Smooth muscle cell (in vitro differentiated cells): ENCODE measurements at regions not wholly inside any gene's neighbourhood (a gene's known extent, or its start where the extent isn't known, plus 50 kb on each side); places are given as distances from the start of the nearest gene placed in this dataset.
"Not testable (repeated sequence)": the region's sequence is repeated elsewhere in the genome, so short reads cannot be mapped to it uniquely, and the experiment has no call there.

Experiments used
- DNase-seq: peaks from one replicate; lab custom pipeline; 2025; ENCODE audit not compliant: unreplicated experiment; lab: John Stamatoyannopoulos, UW
- H2AFZ ChIP-seq: fragments of 200-600 bp; sonication (generic); 2 replicates; pipeline ENCODE4 v1.6.0; 2016; ENCODE audit warnings: antibody characterized with exemption, low read depth, mild to moderate bottlenecking
- H3F3A ChIP-seq: fragments of 200-600 bp; sonication (generic); 2 replicates; pipeline ENCODE4 v1.6.0; 2017; ENCODE audit warnings: antibody characterized with exemption, low read depth
- H3K27ac ChIP-seq: fragments of 200-600 bp; sonication (generic); 2 replicates; pipeline ENCODE4 v1.5.1; 2016; ENCODE audit warnings: low read depth, mild to moderate bottlenecking
- H3K27me3 ChIP-seq: fragments of 200-600 bp; sonication (generic); 2 replicates; pipeline ENCODE4 v1.6.1; 2016; ENCODE audit warnings: low read depth, mild to moderate bottlenecking
- H3K36me3 ChIP-seq: fragments of 200-600 bp; sonication (generic); 2 replicates; pipeline ENCODE4 v1.5.1; 2016; ENCODE audit warnings: low read depth
- H3K4me1 ChIP-seq: fragments of 200-600 bp; sonication (generic); 2 replicates; pipeline ENCODE4 v1.5.1; 2016; ENCODE audit warnings: low read depth
- H3K4me2 ChIP-seq: fragments of 200-600 bp; sonication (generic); 2 replicates; pipeline ENCODE4 v1.6.0; 2016; ENCODE audit warnings: mild to moderate bottlenecking
- H3K4me3 ChIP-seq: fragments of 200-600 bp; sonication (generic); 2 replicates; pipeline ENCODE4 v1.5.1; 2016; ENCODE audit warnings: mild to moderate bottlenecking
- H3K79me2 ChIP-seq: fragments of 200-600 bp; sonication (generic); 2 replicates; pipeline ENCODE4 v1.6.0; 2016; ENCODE audit warnings: low read depth, mild to moderate bottlenecking
- H3K9ac ChIP-seq: fragments of 200-600 bp; sonication (generic); 2 replicates; pipeline ENCODE4 v1.6.0; 2016; ENCODE audit warnings: low read depth
- H3K9me3 ChIP-seq: fragments of 200-600 bp; sonication (generic); replicated peaks from 2 replicates; pipeline ENCODE4 v1.5.1; 2016; ENCODE audit warnings: low read depth
- H4K20me1 ChIP-seq: fragments of 200-600 bp; sonication (generic); 2 replicates; pipeline ENCODE4 v1.6.0; 2016; ENCODE audit warnings: low read depth
- WGBS: methylation state at CpG from one replicate; pipeline ENCODE4 v1.1.7; 2016; ENCODE audit warnings: low lambda C conversion rate; 5-methylcytosine and 5-hydroxymethylcytosine counted together
- TF ChIP-seq, protein P1 (sequence below): fragments of 200-600 bp; sonication (generic); IDR thresholded peaks from 2 replicates; pipeline ENCODE4 v1.5.1; 2017; ENCODE audit warnings: borderline replicate concordance, mild to moderate bottlenecking, antibody characterized with exemption; ENCODE audit not compliant: insufficient read depth, poor library complexity, severe bottlenecking

DNA sequence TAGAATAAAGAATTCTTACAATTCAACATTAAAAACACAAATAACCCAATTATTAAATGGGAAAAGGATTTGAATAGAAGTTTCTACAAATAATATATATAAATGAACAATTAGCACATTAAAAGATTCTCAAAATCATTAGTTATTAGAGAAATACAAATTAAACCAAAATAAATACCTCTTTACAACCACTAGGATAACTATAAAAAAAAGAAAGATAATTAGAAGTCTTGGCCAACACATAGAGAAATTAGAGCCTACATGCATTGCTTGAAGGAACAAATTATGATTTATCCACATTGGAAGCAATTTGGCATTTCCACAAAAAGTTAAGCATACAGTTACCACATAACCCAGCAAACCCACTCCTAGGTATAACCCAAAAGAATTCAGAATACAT, 502.3 kb upstream of the UBE2E2 start:
- H3K27ac ChIP-seq = no peak overlapping the region
- TF ChIP-seq, protein P1, sequence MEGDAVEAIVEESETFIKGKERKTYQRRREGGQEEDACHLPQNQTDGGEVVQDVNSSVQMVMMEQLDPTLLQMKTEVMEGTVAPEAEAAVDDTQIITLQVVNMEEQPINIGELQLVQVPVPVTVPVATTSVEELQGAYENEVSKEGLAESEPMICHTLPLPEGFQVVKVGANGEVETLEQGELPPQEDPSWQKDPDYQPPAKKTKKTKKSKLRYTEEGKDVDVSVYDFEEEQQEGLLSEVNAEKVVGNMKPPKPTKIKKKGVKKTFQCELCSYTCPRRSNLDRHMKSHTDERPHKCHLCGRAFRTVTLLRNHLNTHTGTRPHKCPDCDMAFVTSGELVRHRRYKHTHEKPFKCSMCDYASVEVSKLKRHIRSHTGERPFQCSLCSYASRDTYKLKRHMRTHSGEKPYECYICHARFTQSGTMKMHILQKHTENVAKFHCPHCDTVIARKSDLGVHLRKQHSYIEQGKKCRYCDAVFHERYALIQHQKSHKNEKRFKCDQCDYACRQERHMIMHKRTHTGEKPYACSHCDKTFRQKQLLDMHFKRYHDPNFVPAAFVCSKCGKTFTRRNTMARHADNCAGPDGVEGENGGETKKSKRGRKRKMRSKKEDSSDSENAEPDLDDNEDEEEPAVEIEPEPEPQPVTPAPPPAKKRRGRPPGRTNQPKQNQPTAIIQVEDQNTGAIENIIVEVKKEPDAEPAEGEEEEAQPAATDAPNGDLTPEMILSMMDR = no peak
- H3K36me3 ChIP-seq = no peaks in the 10 kb centered on the region
- no peaks in the 10 kb centered on the region for H3F3A ChIP-seq
- no peaks in the 10 kb centered on the region for H3K27me3 ChIP-seq
- H4K20me1 ChIP-seq = no peaks in the 10 kb centered on the region
- no peak overlapping the region for H2AFZ ChIP-seq
- H3K4me3 ChIP-seq = no peak overlapping the region
- peaks cover 11% of the 10 kb centered on the region for H3K4me1 ChIP-seq
- H3K4me2 ChIP-seq = no peak overlapping the region
- no peak overlapping the region for H3K9ac ChIP-seq
- no peaks in the 10 kb centered on the region for H3K79me2 ChIP-seq
- no peaks in the 10 kb centered on the region for H3K9me3 ChIP-seq
- DNase-seq = no peak

DNA sequence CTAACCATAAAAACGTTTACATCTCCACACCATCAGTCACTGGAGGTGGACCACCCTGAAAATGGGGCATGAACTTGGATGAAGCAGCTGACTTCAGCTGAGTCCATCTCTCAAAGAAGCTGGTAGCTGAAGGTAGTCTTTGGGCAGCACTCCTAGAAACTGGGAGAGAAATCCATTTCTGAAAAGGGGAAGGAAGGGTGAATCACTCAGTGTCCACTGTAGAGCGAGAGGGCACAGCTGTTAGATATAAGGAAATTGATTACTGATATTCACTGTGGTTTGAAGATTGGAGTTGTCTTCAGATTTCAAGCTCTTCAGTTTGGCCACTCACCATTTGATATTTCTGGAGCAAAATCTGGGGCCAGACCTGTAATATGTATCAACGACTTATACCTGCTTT, 499.0 kb upstream of the UBE2E2 start:
- H3K4me2 ChIP-seq = no peak overlapping the region
- no peaks in the 10 kb centered on the region for H4K20me1 ChIP-seq
- peaks cover 11% of the 10 kb centered on the region for H3K4me1 ChIP-seq
- no peaks in the 10 kb centered on the region for H3F3A ChIP-seq
- DNase-seq = no peak
- no peak overlapping the region for H3K4me3 ChIP-seq
- no peak overlapping the region for H3K27ac ChIP-seq
- H3K9me3 ChIP-seq = no peaks in the 10 kb centered on the region
- no peak overlapping the region for H2AFZ ChIP-seq
- no peaks in the 10 kb centered on the region for H3K79me2 ChIP-seq
- H3K27me3 ChIP-seq = no peaks in the 10 kb centered on the region
- WGBS = 93% methylated on average over 3 of the region's 3 CpGs
- TF ChIP-seq, protein P1 = no peak
- H3K36me3 ChIP-seq = no peaks in the 10 kb centered on the region
- no peak overlapping the region for H3K9ac ChIP-seq

DNA sequence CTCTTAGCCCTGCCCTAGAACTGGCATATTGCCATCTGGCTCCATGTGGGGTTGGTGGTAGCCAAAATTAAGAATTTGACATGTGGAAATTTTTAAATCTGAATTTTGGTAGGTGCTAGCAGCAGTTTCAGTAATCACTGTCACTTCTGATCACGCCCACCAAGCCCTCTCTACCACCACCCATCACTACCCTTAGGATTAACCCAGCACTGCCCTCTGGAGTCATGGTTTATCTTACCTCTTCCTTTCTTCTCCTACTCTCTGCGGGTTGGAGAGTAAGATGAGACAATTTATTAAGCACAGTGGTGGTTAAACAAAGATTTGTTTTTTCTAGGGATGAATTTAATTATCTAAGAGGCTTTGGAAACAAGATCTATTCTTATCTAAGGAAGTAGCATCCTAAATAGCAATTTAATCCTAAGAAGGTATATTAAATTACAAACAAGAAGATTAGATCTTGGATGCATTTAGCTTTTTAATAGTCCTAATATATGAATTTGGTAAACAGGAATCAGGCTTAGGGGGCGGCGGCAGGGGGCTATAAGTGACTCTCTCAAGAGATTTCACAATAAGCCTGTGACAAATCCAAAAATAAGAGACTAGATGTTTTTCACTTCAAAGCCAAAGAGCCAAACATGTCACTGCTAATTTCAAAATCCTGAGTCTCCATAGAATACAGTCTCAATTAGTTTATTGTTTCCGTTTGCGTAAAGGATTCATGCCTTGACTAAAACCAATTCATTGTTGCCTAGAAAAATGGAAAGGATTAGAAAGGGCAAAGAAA, 498.4 kb upstream of the UBE2E2 start:
- no peak for DNase-seq
- no peaks in the 10 kb centered on the region for H3K27me3 ChIP-seq
- no peak overlapping the region for H3K9ac ChIP-seq
- WGBS = 84% methylated on average over 6 of the region's 6 CpGs
- H3F3A ChIP-seq = no peaks in the 10 kb centered on the region
- H3K9me3 ChIP-seq = no peaks in the 10 kb centered on the region
- H3K79me2 ChIP-seq = no peaks in the 10 kb centered on the region
- TF ChIP-seq, protein P1 = no peak
- no peak overlapping the region for H3K27ac ChIP-seq
- H4K20me1 ChIP-seq = no peaks in the 10 kb centered on the region
- peaks cover 11% of the 10 kb centered on the region for H3K4me1 ChIP-seq
- H2AFZ ChIP-seq = no peak overlapping the region
- H3K4me2 ChIP-seq = no peak overlapping the region
- no peaks in the 10 kb centered on the region for H3K36me3 ChIP-seq
- H3K4me3 ChIP-seq = no peak overlapping the region

DNA sequence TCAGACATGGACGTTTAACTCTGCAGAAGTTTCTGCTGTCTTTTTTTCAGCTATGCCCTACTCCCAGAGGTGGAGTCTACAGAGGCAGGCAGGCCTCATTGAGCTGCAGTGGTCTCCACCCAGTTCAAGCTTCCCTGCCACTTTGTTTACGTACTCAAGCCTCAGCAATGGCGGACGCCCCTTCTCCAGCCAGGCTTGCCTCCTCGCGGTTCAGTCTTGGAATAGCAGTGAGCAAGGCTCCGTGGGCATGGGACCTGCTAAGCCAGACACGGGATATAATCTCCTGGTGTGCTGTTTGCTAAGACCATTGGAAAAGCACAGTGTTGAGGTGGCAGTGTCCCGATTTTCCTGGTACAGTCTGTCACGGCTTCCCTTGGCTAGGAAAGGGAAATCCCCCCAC, 496.2 kb upstream of the UBE2E2 start:
- H2AFZ ChIP-seq, H4K20me1 ChIP-seq, H3F3A ChIP-seq, H3K4me3 ChIP-seq, H3K4me2 ChIP-seq, H3K9me3 ChIP-seq, H3K9ac ChIP-seq, H3K36me3 ChIP-seq, DNase-seq, H3K79me2 ChIP-seq, H3K27me3 ChIP-seq, H3K27ac ChIP-seq: not testable (repeated sequence)
- H3K4me1 ChIP-seq = peaks cover 11% of the 10 kb centered on the region
- WGBS = 94% methylated on average over 10 of the region's 10 CpGs
